Activated CD8-positive, alpha-beta T cell treated with anti-CD3 and anti-CD28 coated beads for 36 hours (primary cell): ENCODE measurements at regions not wholly inside any gene's neighbourhood (a gene's known extent, or its start where the extent isn't known, plus 50 kb on each side); places are given as distances from the start of the nearest gene placed in this dataset.
"Not testable (repeated sequence)": the region's sequence is repeated elsewhere in the genome, so short reads cannot be mapped to it uniquely, and the experiment has no call there.

Source experiments
- ATAC-seq: fragments of 200-7000 bp; cut with Tn5 transposase; one replicate; pipeline ENCODE4 v1.10.0; 2021; ENCODE audit warnings: mild to moderate bottlenecking, moderate library complexity
- CTCF ChIA-PET: fragments of 350-600 bp; sonication (Branson Sonifier 250); formaldehyde crosslinking; loops from one replicate; lab custom pipeline; 2021; ENCODE audit warnings: antibody characterized with exemption; lab: Charles Lee
- POLR2A ChIA-PET: fragments of 350-600 bp; sonication (Branson Sonifier 250); formaldehyde crosslinking; loops from one replicate; lab custom pipeline; 2021; ENCODE audit warnings: antibody characterized with exemption; lab: Charles Lee
- DNase-seq: peaks from one replicate; pipeline ENCODE4 v3.0.0-alpha.2; 2020
- H3K27ac Mint-ChIP-seq: one replicate; pipeline ENCODE4 v1.8.0; 2021; ENCODE audit warnings: mild to moderate bottlenecking, mixed read lengths
- H3K27me3 Mint-ChIP-seq: one replicate; pipeline ENCODE4 v1.8.0; 2021; ENCODE audit warnings: mixed read lengths
- H3K36me3 Mint-ChIP-seq: one replicate; pipeline ENCODE4 v1.8.0; 2021; ENCODE audit warnings: low read depth, mixed read lengths
- H3K4me1 Mint-ChIP-seq: one replicate; pipeline ENCODE4 v1.8.0; 2021; ENCODE audit warnings: low read depth, mixed read lengths
- H3K4me3 Mint-ChIP-seq: one replicate; pipeline ENCODE4 v1.8.0; 2021; ENCODE audit warnings: mild to moderate bottlenecking, moderate library complexity, mixed read lengths
- H3K9me3 Mint-ChIP-seq: one replicate; pipeline ENCODE4 v1.8.0; 2021; ENCODE audit warnings: mixed read lengths
- intact Hi-C: fragments of 100-400 bp; cut with micrococcal nuclease; formaldehyde crosslinking; loops from one replicate; pipeline ENCODE4 v1.10.0; 2022
- TF ChIP-seq, protein P1 (sequence below): fragments of 200-600 bp; IDR thresholded peaks from one replicate; pipeline ENCODE4 v1.8.0; 2022; ENCODE audit warnings: antibody characterized with exemption, mild to moderate bottlenecking

GRCh38 chr1:228555074-228555994 lies 68.2 kb downstream of the RNF187 start:
- TF ChIP-seq, protein P1, sequence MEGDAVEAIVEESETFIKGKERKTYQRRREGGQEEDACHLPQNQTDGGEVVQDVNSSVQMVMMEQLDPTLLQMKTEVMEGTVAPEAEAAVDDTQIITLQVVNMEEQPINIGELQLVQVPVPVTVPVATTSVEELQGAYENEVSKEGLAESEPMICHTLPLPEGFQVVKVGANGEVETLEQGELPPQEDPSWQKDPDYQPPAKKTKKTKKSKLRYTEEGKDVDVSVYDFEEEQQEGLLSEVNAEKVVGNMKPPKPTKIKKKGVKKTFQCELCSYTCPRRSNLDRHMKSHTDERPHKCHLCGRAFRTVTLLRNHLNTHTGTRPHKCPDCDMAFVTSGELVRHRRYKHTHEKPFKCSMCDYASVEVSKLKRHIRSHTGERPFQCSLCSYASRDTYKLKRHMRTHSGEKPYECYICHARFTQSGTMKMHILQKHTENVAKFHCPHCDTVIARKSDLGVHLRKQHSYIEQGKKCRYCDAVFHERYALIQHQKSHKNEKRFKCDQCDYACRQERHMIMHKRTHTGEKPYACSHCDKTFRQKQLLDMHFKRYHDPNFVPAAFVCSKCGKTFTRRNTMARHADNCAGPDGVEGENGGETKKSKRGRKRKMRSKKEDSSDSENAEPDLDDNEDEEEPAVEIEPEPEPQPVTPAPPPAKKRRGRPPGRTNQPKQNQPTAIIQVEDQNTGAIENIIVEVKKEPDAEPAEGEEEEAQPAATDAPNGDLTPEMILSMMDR = no peak
- ChIA-PET POLR2A (no interaction called here), CTCF (no interaction called here)
- Mint-ChIP-seq H3K9me3 (no peaks in the 10 kb centered on the region), H3K27ac (no peak overlapping the region), H3K27me3 (peaks cover 1% of the 10 kb centered on the region), H3K4me3 (no peak overlapping the region), H3K4me1 (no peaks in the 10 kb centered on the region), H3K36me3 (no peaks in the 10 kb centered on the region)
- ATAC-seq = no peak
- DNase-seq = peak; percentile 11
- intact Hi-C loops = no loop called here

GRCh38 chr1:228556634-228557430 lies 69.7 kb downstream of the RNF187 start:
- H3K36me3 Mint-ChIP-seq, H3K27me3 Mint-ChIP-seq, H3K9me3 Mint-ChIP-seq, CTCF ChIA-PET, intact Hi-C loops, POLR2A ChIA-PET, H3K4me1 Mint-ChIP-seq, ATAC-seq: not testable (repeated sequence)
- peak overlapping the region; percentile 71 for H3K4me3 Mint-ChIP-seq
- peak; percentile 42 for DNase-seq
- peak overlapping the region; percentile 64 for H3K27ac Mint-ChIP-seq
